Activated naive CD8-positive, alpha-beta T cell treated with anti-CD3 and anti-CD28 coated beads for 36 hours (primary cell): ENCODE measurements at regions not wholly inside any gene's neighbourhood (a gene's known extent, or its start where the extent isn't known, plus 50 kb on each side); places are given as distances from the start of the nearest gene placed in this dataset.
"Not testable (repeated sequence)": the region's sequence is repeated elsewhere in the genome, so short reads cannot be mapped to it uniquely, and the experiment has no call there.

Experiments used
- DNase-seq: peaks from one replicate; pipeline ENCODE4 v3.0.0; 2021
- H3K27ac Mint-ChIP-seq: one replicate; pipeline ENCODE4 v1.8.0; 2022; ENCODE audit warnings: mild to moderate bottlenecking, moderate library complexity, mixed read lengths
- H3K27me3 Mint-ChIP-seq: one replicate; pipeline ENCODE4 v1.8.0; 2022; ENCODE audit warnings: mild to moderate bottlenecking, mixed read lengths
- H3K36me3 Mint-ChIP-seq: one replicate; pipeline ENCODE4 v1.8.0; 2021; ENCODE audit warnings: mild to moderate bottlenecking, mixed read lengths
- H3K4me1 Mint-ChIP-seq: one replicate; pipeline ENCODE4 v1.8.0; 2021; ENCODE audit warnings: mixed read lengths
- H3K4me3 Mint-ChIP-seq: one replicate; pipeline ENCODE4 v1.8.0; 2022; ENCODE audit warnings: mild to moderate bottlenecking, moderate library complexity, mixed read lengths
- H3K9me3 Mint-ChIP-seq: one replicate; pipeline ENCODE4 v1.8.0; 2022; ENCODE audit warnings: mixed read lengths

- no peak overlapping the region for H3K27ac Mint-ChIP-seq
- no peak overlapping the region for H3K4me3 Mint-ChIP-seq
- H3K27me3 Mint-ChIP-seq = no peaks in the 10 kb centered on the region
- H3K36me3 Mint-ChIP-seq = no peaks in the 10 kb centered on the region
- DNase-seq = no peak
- H3K9me3 Mint-ChIP-seq = no peaks in the 10 kb centered on the region
- H3K4me1 Mint-ChIP-seq = peaks cover 26% of the 10 kb centered on the region
Measured at GRCh38 chr10:11677480-11677879, 64.7 kb upstream of the ECHDC3 start.

GRCh38 chr10:11673346-11674280 is 62.2 kb upstream of the USP6NL start:
- H3K4me1 Mint-ChIP-seq = peaks cover 25% of the 10 kb centered on the region
- DNase-seq = no peak
- no peaks in the 10 kb centered on the region for H3K36me3 Mint-ChIP-seq
- H3K27ac Mint-ChIP-seq = no peak overlapping the region
- H3K9me3 Mint-ChIP-seq = no peaks in the 10 kb centered on the region
- H3K4me3 Mint-ChIP-seq = no peak overlapping the region
- H3K27me3 Mint-ChIP-seq = no peaks in the 10 kb centered on the region

- Mint-ChIP-seq H3K27me3 (no peaks in the 10 kb centered on the region), H3K4me3 (no peak overlapping the region), H3K9me3 (no peaks in the 10 kb centered on the region), H3K4me1 (peaks cover 21% of the 10 kb centered on the region), H3K36me3 (no peaks in the 10 kb centered on the region), H3K27ac (no peak overlapping the region)
- no peak for DNase-seq
Measured at GRCh38 chr10:11672836-11673235, 61.4 kb upstream of the USP6NL start.

- Mint-ChIP-seq H3K9me3 (peaks cover 5% of the 10 kb centered on the region), H3K4me3 (no peak overlapping the region), H3K27ac (no peak overlapping the region), H3K27me3 (no peaks in the 10 kb centered on the region), H3K36me3 (peaks cover 2% of the 10 kb centered on the region), H3K4me1 (peaks cover 21% of the 10 kb centered on the region)
- DNase-seq = no peak
Measured at GRCh38 chr10:11670381-11670780, 58.9 kb upstream of the USP6NL start.

GRCh38 chr10:11668847-11669610 is 57.6 kb upstream of the USP6NL start:
- Mint-ChIP-seq H3K36me3 (peaks cover 8% of the 10 kb centered on the region), H3K27me3 (no peaks in the 10 kb centered on the region), H3K27ac (no peak overlapping the region), H3K4me1 (peaks cover 18% of the 10 kb centered on the region), H3K4me3 (no peak overlapping the region), H3K9me3 (peaks cover 7% of the 10 kb centered on the region)
- no peak for DNase-seq

- Mint-ChIP-seq H3K4me3 (no peak overlapping the region), H3K27me3 (no peaks in the 10 kb centered on the region), H3K4me1 (peaks cover 10% of the 10 kb centered on the region), H3K27ac (no peak overlapping the region), H3K9me3 (peaks cover 7% of the 10 kb centered on the region), H3K36me3 (peaks cover 9% of the 10 kb centered on the region)
- no peak for DNase-seq
Measured at GRCh38 chr10:11667756-11668155, 56.3 kb upstream of the USP6NL start.

- H3K36me3 Mint-ChIP-seq = peaks cover 9% of the 10 kb centered on the region
- peaks cover 7% of the 10 kb centered on the region for H3K9me3 Mint-ChIP-seq
- H3K27ac Mint-ChIP-seq = no peak overlapping the region
- H3K27me3 Mint-ChIP-seq = no peaks in the 10 kb centered on the region
- peaks cover 11% of the 10 kb centered on the region for H3K4me1 Mint-ChIP-seq
- no peak overlapping the region for H3K4me3 Mint-ChIP-seq
- no peak for DNase-seq
Measured at GRCh38 chr10:11663763-11664555, 52.5 kb upstream of the USP6NL start.

GRCh38 chr10:11663126-11663515 is 51.7 kb upstream of the USP6NL start:
- not testable (repeated sequence) for H3K9me3 Mint-ChIP-seq, H3K4me1 Mint-ChIP-seq, H3K27ac Mint-ChIP-seq, DNase-seq, H3K36me3 Mint-ChIP-seq, H3K4me3 Mint-ChIP-seq, H3K27me3 Mint-ChIP-seq

GRCh38 chr10:11661441-11661840 is 50.0 kb upstream of the USP6NL start:
- DNase-seq = no peak
- Mint-ChIP-seq H3K27me3 (no peaks in the 10 kb centered on the region), H3K36me3 (peaks cover 9% of the 10 kb centered on the region), H3K9me3 (peaks cover 7% of the 10 kb centered on the region), H3K4me1 (peaks cover 8% of the 10 kb centered on the region), H3K27ac (no peak overlapping the region), H3K4me3 (no peak overlapping the region)
